Neuron (in vitro differentiated cells): ENCODE measurements at regions not wholly inside any gene's neighbourhood (a gene's known extent, or its start where the extent isn't known, plus 50 kb on each side); places are given as distances from the start of the nearest gene placed in this dataset.
A peak's percentile ranks its signal among the peaks of the same experiment; 100 is the strongest.

ENCODE experiments used
- H2AFZ ChIP-seq: one replicate; pipeline ENCODE4 v1.6.1; 2013; ENCODE audit warnings: low read depth, mild to moderate bottlenecking, inconsistent platforms, low read length, moderate library complexity
- H3K27me3 ChIP-seq: one replicate; pipeline ENCODE4 v1.6.1; 2013; ENCODE audit warnings: low read length; ENCODE audit not compliant: insufficient read depth
- H3K36me3 ChIP-seq: one replicate; pipeline ENCODE4 v1.6.1; 2013; ENCODE audit warnings: low read length; ENCODE audit not compliant: insufficient read depth
- H3K4me1 ChIP-seq: one replicate; pipeline ENCODE4 v1.6.1; 2013; ENCODE audit warnings: low read length; ENCODE audit not compliant: insufficient read depth
- H3K4me3 ChIP-seq: 2 replicates; pipeline ENCODE4 v1.5.1; 2013; ENCODE audit warnings: mild to moderate bottlenecking, low read length, moderate library complexity
- H3K9me3 ChIP-seq: one replicate; pipeline ENCODE4 v1.6.1; 2013; ENCODE audit warnings: low read length

DNA sequence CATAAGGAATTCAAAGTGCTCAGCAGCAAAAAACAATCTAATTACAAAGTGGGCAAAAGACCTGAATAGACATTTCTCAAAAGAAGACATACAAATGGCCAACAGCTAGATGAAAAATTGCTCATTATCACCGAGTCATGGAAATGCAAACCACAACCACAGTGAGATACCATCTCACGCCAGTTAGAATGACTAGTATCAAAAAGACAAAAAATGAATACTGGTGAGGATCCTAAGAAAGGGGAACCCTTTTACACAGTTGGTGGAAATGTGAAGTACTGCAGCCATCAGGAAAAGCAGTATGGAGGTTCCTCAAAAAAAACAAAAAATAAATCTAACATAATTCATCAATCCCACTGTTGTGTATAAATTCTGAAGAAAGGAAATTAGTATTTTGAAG, 1206.1 kb downstream of the EFNB2 start:
- Histone ChIP-seq H3K36me3 (no peaks in the 10 kb centered on the region), H2AFZ (no peak overlapping the region), H3K4me1 (peaks cover 5% of the 10 kb centered on the region), H3K4me3 (no peak overlapping the region), H3K27me3 (no peaks in the 10 kb centered on the region), H3K9me3 (no peaks in the 10 kb centered on the region)

- peak overlapping the region; percentile 5 for H2AFZ ChIP-seq
- H3K9me3 ChIP-seq, result no peaks in the 10 kb centered on the region
- no peaks in the 10 kb centered on the region for H3K36me3 ChIP-seq
- H3K4me3 ChIP-seq, result no peak overlapping the region
- H3K27me3 ChIP-seq, result no peaks in the 10 kb centered on the region
- no peaks in the 10 kb centered on the region for H3K4me1 ChIP-seq
These were observed 1207.2 kb downstream of the EFNB2 start for GRCh38 chr13:105328212-105328611.

DNA sequence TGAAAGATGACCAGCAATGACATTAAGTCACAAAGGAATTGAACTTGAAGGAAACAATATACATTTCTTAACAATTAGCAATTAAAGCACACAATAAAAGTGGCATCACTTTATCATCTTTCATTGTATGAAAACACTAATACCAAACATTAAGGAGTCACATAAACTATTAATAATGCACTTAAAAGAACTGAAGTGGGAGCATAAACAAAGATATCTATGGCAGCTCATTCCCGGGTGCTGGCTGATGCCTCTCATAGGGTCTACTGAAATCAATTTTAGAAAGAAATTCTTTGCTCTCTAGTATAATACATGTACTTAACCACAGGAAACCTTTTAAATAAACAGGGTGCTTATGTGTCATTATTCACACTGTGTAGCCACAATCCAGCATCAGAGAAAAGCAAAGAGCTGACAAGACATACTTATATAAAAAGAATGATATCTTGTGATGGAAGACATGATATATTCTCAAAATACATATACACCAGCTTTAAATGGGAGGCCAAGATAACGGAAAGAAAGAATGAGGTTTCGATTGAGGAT, 1207.8 kb downstream of the EFNB2 start:
- Histone ChIP-seq H3K4me3 (no peak overlapping the region), H3K36me3 (no peaks in the 10 kb centered on the region), H3K4me1 (no peaks in the 10 kb centered on the region), H3K9me3 (no peaks in the 10 kb centered on the region), H3K27me3 (no peaks in the 10 kb centered on the region), H2AFZ (peak overlapping the region; percentile 5)

DNA sequence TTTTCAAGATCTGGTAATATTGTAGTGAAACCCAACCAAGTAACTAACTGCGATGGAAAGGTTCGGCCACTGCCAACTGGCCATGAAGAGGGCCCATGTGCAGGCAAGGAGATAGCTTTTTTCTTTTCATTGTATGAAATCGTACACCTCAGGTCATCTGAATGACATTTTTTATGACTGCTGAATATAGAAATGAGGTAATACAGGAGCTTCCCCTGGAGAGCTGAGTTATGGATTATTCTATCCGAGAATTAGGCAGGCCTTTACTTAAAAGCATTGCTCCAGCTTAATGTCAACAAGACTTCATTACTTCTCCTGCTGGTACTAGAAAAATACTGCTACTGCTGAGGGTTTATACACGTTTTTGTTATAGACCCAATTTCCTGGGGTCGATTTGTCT, 1215.6 kb downstream of the EFNB2 start:
- no peak overlapping the region for H3K4me3 ChIP-seq

GRCh38 chr13:105316731-105317130, 1218.7 kb downstream of the EFNB2 start:
- Histone ChIP-seq H3K4me1 (peaks cover 3% of the 10 kb centered on the region), H3K36me3 (no peaks in the 10 kb centered on the region), H2AFZ (no peak overlapping the region), H3K9me3 (no peaks in the 10 kb centered on the region), H3K4me3 (no peak overlapping the region), H3K27me3 (no peaks in the 10 kb centered on the region)

More for the DNA sequence above, 1215.6 kb downstream of the EFNB2 start:
- Histone ChIP-seq H3K27me3 (no peaks in the 10 kb centered on the region), H3K4me1 (peaks cover 3% of the 10 kb centered on the region), H3K9me3 (no peaks in the 10 kb centered on the region), H2AFZ (no peak overlapping the region), H3K36me3 (no peaks in the 10 kb centered on the region)

- no peaks in the 10 kb centered on the region for H3K36me3 ChIP-seq
- H3K9me3 ChIP-seq, result peaks cover 4% of the 10 kb centered on the region
- H3K27me3 ChIP-seq, result no peaks in the 10 kb centered on the region
- H3K4me3 ChIP-seq, result no peak overlapping the region
- H2AFZ ChIP-seq, result no peak overlapping the region
- H3K4me1 ChIP-seq, result peaks cover 1% of the 10 kb centered on the region
These were observed 1222.6 kb downstream of the EFNB2 start for GRCh38 chr13:105312906-105313305.

DNA sequence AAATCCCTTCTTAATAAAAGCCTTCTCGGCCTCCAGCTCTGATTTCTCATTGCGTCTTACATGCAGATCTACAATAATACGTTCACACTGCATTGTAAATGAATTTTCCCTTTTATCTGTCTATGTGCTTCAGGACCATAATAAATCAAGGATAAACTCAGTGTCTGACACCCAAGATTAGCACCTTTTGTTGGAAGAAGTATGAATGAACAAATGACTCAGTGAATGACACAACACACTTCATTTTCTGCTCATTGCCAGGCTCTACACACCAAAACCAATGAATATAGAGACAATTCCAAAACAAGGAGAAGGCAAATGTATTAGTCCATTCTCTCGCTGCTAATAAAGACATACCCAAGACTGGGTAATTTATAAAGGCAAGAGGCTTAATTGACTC, 1224.4 kb downstream of the EFNB2 start:
- Histone ChIP-seq H3K9me3 (peaks cover 4% of the 10 kb centered on the region), H3K4me1 (no peaks in the 10 kb centered on the region), H3K4me3 (no peak overlapping the region), H2AFZ (no peak overlapping the region), H3K27me3 (no peaks in the 10 kb centered on the region), H3K36me3 (no peaks in the 10 kb centered on the region)

DNA sequence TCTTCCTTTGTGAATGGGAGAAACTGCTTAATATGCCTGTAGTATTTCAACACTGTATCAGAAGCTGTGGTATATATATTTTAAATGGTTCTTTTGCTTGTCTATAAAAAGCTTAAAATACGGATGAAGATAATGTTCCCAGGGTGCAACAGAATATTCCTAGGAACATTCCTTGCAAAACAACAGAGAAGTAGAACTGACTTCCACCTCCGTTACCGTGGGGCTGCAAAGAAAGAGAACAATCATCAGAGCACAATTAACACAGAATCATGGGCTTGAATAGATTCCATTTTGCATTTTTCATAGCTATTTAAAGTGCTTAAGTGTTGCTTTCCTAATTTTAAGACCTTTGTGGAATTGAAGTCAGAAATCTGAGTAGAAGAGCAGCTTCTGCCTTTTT, 1227.7 kb downstream of the EFNB2 start:
- no peak overlapping the region for H2AFZ ChIP-seq
- no peak overlapping the region for H3K4me3 ChIP-seq
- H3K9me3 ChIP-seq, result peaks cover 4% of the 10 kb centered on the region
- no peaks in the 10 kb centered on the region for H3K4me1 ChIP-seq
- H3K36me3 ChIP-seq, result no peaks in the 10 kb centered on the region
- no peaks in the 10 kb centered on the region for H3K27me3 ChIP-seq

GRCh38 chr13:105297839-105298238, 1237.6 kb downstream of the EFNB2 start:
- H2AFZ ChIP-seq, result no peak overlapping the region
- no peaks in the 10 kb centered on the region for H3K27me3 ChIP-seq
- no peaks in the 10 kb centered on the region for H3K4me1 ChIP-seq
- H3K36me3 ChIP-seq, result no peaks in the 10 kb centered on the region
- no peak overlapping the region for H3K4me3 ChIP-seq
- no peaks in the 10 kb centered on the region for H3K9me3 ChIP-seq

DNA sequence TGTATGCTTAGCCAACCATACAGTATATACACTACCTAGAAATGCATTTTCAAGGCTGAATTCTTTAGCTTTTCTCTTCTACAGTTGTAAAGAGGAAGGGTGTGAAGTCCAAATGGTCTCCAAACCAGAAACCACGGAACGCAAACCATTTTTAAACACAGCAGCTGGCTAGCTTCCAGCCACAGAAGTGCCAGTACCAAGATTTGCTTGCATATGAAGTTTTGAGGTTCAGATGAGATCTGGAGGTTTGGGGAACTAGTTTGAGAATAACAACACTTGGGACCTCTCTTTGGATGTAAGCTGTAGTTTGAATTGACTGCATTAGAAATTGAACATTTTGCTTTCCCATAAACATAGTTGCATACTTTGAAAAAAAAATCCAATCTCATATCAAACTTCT, 1243.5 kb downstream of the EFNB2 start:
- no peak overlapping the region for H2AFZ ChIP-seq

DNA sequence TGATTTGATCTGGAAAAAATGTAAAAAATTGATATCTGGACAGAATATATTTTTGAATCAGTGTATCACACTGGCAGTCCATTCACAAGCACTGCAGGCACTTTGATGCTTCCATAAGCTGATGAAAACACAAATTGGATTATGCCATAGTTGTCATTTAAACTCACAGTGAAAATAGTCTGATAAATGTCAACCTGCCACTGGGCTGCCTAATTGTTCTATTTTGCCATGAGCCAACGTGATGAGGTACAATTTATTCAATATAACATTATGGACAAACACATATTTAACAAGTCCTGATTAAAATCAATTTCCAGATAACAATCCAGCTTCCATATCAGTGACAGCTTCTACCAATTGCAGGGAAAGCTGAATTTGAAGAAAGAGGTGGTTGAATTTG, 1244.9 kb downstream of the EFNB2 start:
- Histone ChIP-seq H3K4me1 (no peaks in the 10 kb centered on the region), H2AFZ (no peak overlapping the region), H3K27me3 (no peaks in the 10 kb centered on the region), H3K9me3 (no peaks in the 10 kb centered on the region), H3K36me3 (no peaks in the 10 kb centered on the region), H3K4me3 (no peak overlapping the region)

More for the DNA sequence above, 1243.5 kb downstream of the EFNB2 start:
- Histone ChIP-seq H3K4me3 (no peak overlapping the region), H3K27me3 (no peaks in the 10 kb centered on the region), H3K36me3 (no peaks in the 10 kb centered on the region), H3K9me3 (no peaks in the 10 kb centered on the region), H3K4me1 (no peaks in the 10 kb centered on the region)

DNA sequence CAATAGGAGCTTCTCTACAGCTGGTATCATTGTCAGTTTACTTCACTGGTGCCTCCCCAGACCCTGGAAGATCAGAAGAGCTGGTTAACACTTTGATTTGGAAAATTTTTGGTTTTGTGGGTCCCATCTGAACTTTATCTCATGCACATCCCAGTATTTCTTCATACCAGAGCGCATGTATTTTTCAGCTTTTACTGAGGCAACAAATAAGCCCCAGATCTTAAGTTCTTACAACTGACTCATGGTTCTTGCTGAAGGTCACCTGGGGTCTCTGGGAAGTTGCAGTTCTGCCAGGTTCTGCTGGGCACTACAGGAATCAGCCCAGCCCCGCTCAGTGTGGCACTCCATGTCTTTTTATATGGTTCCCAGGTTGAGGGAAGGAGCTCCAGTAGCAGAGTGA, 1249.9 kb downstream of the EFNB2 start:
- Histone ChIP-seq H3K27me3 (no peaks in the 10 kb centered on the region), H2AFZ (no peak overlapping the region), H3K4me1 (peaks cover 33% of the 10 kb centered on the region), H3K4me3 (no peak overlapping the region), H3K36me3 (no peaks in the 10 kb centered on the region), H3K9me3 (no peaks in the 10 kb centered on the region)

- Histone ChIP-seq H3K9me3 (no peaks in the 10 kb centered on the region), H2AFZ (peak overlapping the region; percentile 75), H3K36me3 (no peaks in the 10 kb centered on the region), H3K27me3 (no peaks in the 10 kb centered on the region), H3K4me1 (peaks cover 47% of the 10 kb centered on the region), H3K4me3 (peak overlapping the region; percentile 44)
These were observed 1252.8 kb downstream of the EFNB2 start for GRCh38 chr13:105282406-105283285.
